GM12878 (cell line): ENCODE measurements at regions not wholly inside any gene's neighbourhood (a gene's known extent, or its start where the extent isn't known, plus 50 kb on each side); places are given as distances from the start of the nearest gene placed in this dataset.

Source experiments
- ATAC-seq: fragments of 200-7000 bp; cut with Tn5 transposase; 3 replicates; pipeline ENCODE4 v1.9.1; 2020; ENCODE audit warnings: mild to moderate bottlenecking, moderate library complexity
- BruUV-seq: library from RNA; stranded (reverse); fragments of 400-500 nt; replicated peaks from 2 replicates; lab custom pipeline; 2021; lab: Mats Ljungman, UMichigan
- CTCF ChIA-PET: fragments of 300-600 bp; sonication (Branson Sonifier 250); formaldehyde crosslinking; extraction: SDS; loops from one replicate; lab custom pipeline; 2021; ENCODE audit warnings: inconsistent platforms; lab: Yijun Ruan, JAX
- POLR2A ChIA-PET: fragments of 350-600 bp; formaldehyde crosslinking; extraction: SDS; loops from one replicate; lab custom pipeline; 2021; ENCODE audit warnings: inconsistent platforms; lab: Charles Lee
- RAD21 ChIA-PET: fragments of 300-600 bp; sonication (Branson Sonifier 250); formaldehyde crosslinking; loops from one replicate; lab custom pipeline; 2023; ENCODE audit warnings: antibody characterized with exemption; ENCODE audit not compliant: unreplicated experiment; lab: Charles Lee
- SMC1A ChIA-PET: fragments of 300-600 bp; sonication (Branson Sonifier 250); formaldehyde crosslinking; loops from one replicate; lab custom pipeline; 2023; ENCODE audit not compliant: unreplicated experiment, uncharacterized antibody; lab: Charles Lee
- DNase-seq: peaks from one replicate; pipeline ENCODE4 v3.0.0-alpha.2; 2011; ENCODE audit warnings: low read depth, low spot score
- FAIRE-seq: peaks from 3 replicates; lab custom pipeline; 2011; peaks lifted over from hg19 to GRCh38; lab: Jason Lieb, UNC
- H2AFZ ChIP-seq: 2 replicates; pipeline ENCODE4 v1.6.0; 2011; ENCODE audit warnings: low read depth, low read length, control low read depth; ENCODE audit not compliant: control insufficient read depth
- H3K27ac ChIP-seq: 2 replicates; pipeline ENCODE4 v1.5.1; 2011; ENCODE audit warnings: control low read depth; ENCODE audit not compliant: control insufficient read depth, insufficient read depth
- H3K27me3 ChIP-seq, 2 experiments: replicated peaks in 1 of 2; 2 replicates each; pipeline versions ENCODE4 v1.6.0 to v1.6.1; 2011; ENCODE audit warnings: low read length in 1 of 2; ENCODE audit not compliant: control insufficient read depth in 2 of 2, insufficient read depth in 2 of 2
- H3K36me3 ChIP-seq, 2 experiments: 2 replicates each; pipeline ENCODE4 v1.5.1; 2011; ENCODE audit warnings: low read length in 1 of 2; ENCODE audit not compliant: control insufficient read depth in 2 of 2, insufficient read depth in 2 of 2
- H3K4me1 ChIP-seq: 2 replicates; pipeline ENCODE4 v1.6.1; 2011; ENCODE audit warnings: mild to moderate bottlenecking, low read length, moderate library complexity, mixed read lengths; ENCODE audit not compliant: control insufficient read depth, insufficient read depth
- H3K4me2 ChIP-seq: 2 replicates; pipeline ENCODE4 v1.6.0; 2011; ENCODE audit warnings: control low read depth; ENCODE audit not compliant: control insufficient read depth, insufficient read depth
- H3K4me3 ChIP-seq: fragments of 200-600 bp; sonication (generic); 2 replicates; pipeline ENCODE4 v1.5.1; 2016
- H3K79me2 ChIP-seq: 2 replicates; pipeline ENCODE4 v1.6.0; 2011; ENCODE audit warnings: low read length; ENCODE audit not compliant: control insufficient read depth, insufficient read depth
- H3K9ac ChIP-seq: 2 replicates; pipeline ENCODE4 v1.8.0; 2011; ENCODE audit warnings: low read length, control low read depth, mixed read lengths; ENCODE audit not compliant: control insufficient read depth, insufficient read depth
- H3K9me3 ChIP-seq: replicated peaks from 3 replicates; pipeline ENCODE4 v1.5.1; 2011; ENCODE audit warnings: mild to moderate bottlenecking, low read length; ENCODE audit not compliant: control insufficient read depth, insufficient read depth
- H4K20me1 ChIP-seq: 2 replicates; pipeline ENCODE4 v1.6.0; 2011; ENCODE audit not compliant: control insufficient read depth, insufficient read depth
- BCL11A ChIP-seq: IDR thresholded peaks from 2 replicates; pipeline ENCODE4 v1.6.1; 2011; ENCODE audit warnings: low read depth, low read length
- CEBPB ChIP-seq, 2 experiments: fragments of 150-350 bp in 1 of 2; IDR thresholded peaks; 2 replicates each; pipeline ENCODE4 v1.6.1; 2012 to 2014; ENCODE audit warnings: low read depth in 2 of 2, low read length in 2 of 2, borderline replicate concordance in 1 of 2, inconsistent platforms in 1 of 2
- CREB1 ChIP-seq: IDR thresholded peaks from 2 replicates; pipeline ENCODE4 v1.6.1; 2012; ENCODE audit warnings: low read depth, mild to moderate bottlenecking, inconsistent platforms
- E2F4 ChIP-seq: IDR thresholded peaks from 2 replicates; pipeline ENCODE4 v1.6.1; 2012; ENCODE audit warnings: low read depth, low read length, improper control_type of control experiment
- HSF1 ChIP-seq: fragments of 150-350 bp; IDR thresholded peaks from 2 replicates; pipeline ENCODE4 v1.6.1; 2014; ENCODE audit warnings: mild to moderate bottlenecking, low read depth, low read length
- KDM1A ChIP-seq: fragments of 200-600 bp; sonication (generic); IDR thresholded peaks from 2 replicates; pipeline ENCODE4 v1.6.1; 2016; ENCODE audit warnings: borderline replicate concordance
- MYB ChIP-seq: fragments of 150-350 bp; IDR thresholded peaks from 2 replicates; pipeline ENCODE4 v1.6.1; 2014; ENCODE audit warnings: mild to moderate bottlenecking, low read depth, low read length, borderline replicate concordance
- PML ChIP-seq: IDR thresholded peaks from 2 replicates; pipeline ENCODE4 v1.6.1; 2012; ENCODE audit warnings: low read length, inconsistent platforms
- SIN3A ChIP-seq: IDR thresholded peaks from 2 replicates; pipeline ENCODE4 v1.6.1; 2012; ENCODE audit warnings: low read depth, low read length, improper control_type of control experiment
- SMC3 ChIP-seq: IDR thresholded peaks from 2 replicates; pipeline ENCODE4 v1.6.1; 2011; ENCODE audit warnings: low read length, improper control_type of control experiment, borderline replicate concordance
- SREBF1 ChIP-seq: IDR thresholded peaks from 2 replicates; pipeline ENCODE4 v1.6.1; 2012; ENCODE audit warnings: mild to moderate bottlenecking, low read length
- TAF1 ChIP-seq: IDR thresholded peaks from 2 replicates; pipeline ENCODE4 v1.6.1; 2011; ENCODE audit warnings: mild to moderate bottlenecking, low read depth, low read length, borderline replicate concordance
- USF2 ChIP-seq: IDR thresholded peaks from 2 replicates; pipeline ENCODE4 v1.6.1; 2011; ENCODE audit warnings: low read depth, low read length, improper control_type of control experiment, borderline replicate concordance
- ZNF622 ChIP-seq: fragments of 450-650 bp; IDR thresholded peaks from 2 replicates; pipeline ENCODE4 v1.6.1; 2017; ENCODE audit warnings: mild to moderate bottlenecking, inconsistent platforms
- WGBS: methylation state at CpG from one replicate; pipeline ENCODE4 v1.1.6; 2016; ENCODE audit warnings: low lambda C conversion rate; ENCODE audit not compliant: insufficient replicate concordance, insufficient coverage; ENCODE audit errors: missing lambda C conversion rate; 5-methylcytosine and 5-hydroxymethylcytosine counted together
- in situ Hi-C: fragments of 300-500 bp; cut with MboI; formaldehyde crosslinking; loops from 9 replicates; pipeline ENCODE4 v1.14.3; 2018; ENCODE audit warnings: mixed read lengths
- intact Hi-C: fragments of 100-400 bp; cut with micrococcal nuclease; formaldehyde crosslinking; loops from one replicate; pipeline ENCODE4 v1.14.2; 2022; ENCODE audit not compliant: unreplicated experiment
- TF ChIP-seq, protein P1 (sequence below): fragments of 450-650 bp; IDR thresholded peaks from 2 replicates; pipeline ENCODE4 v1.6.1; 2016; ENCODE audit warnings: mild to moderate bottlenecking, moderate library complexity, borderline replicate concordance

- POLR2A ChIA-PET = no interaction called here
- Histone ChIP-seq H2AFZ (no peak overlapping the region), H3K27me3 (no peaks in the 10 kb centered on the region), H3K4me3 (no peak overlapping the region), H3K4me2 (no peak overlapping the region), H3K79me2 (no peaks in the 10 kb centered on the region), H3K27ac (no peak overlapping the region)
- no peak for DNase-seq
- CTCF ChIA-PET = no interaction called here
- no TSS peak for BruUV-seq
- no peak for FAIRE-seq
- RAD21 ChIA-PET = no interaction called here
- WGBS = 7% methylated on average over 4 of the region's 4 CpGs
- SMC1A ChIA-PET = no interaction called here
- no peak for TF ChIP-seq ZNF622
- TF ChIP-seq BCL11A = no peak
- no peak for TF ChIP-seq PML
- TF ChIP-seq E2F4 = no peak
- TF ChIP-seq SMC3 = no peak
- TF ChIP-seq KDM1A = no peak
- TF ChIP-seq CEBPB (IDR thresholded peaks at IDR 0.05; ENCODE audit: borderline replicate concordance in 1 of 2, low read depth in 2 of 2, low read length in 2 of 2) = no peak
- TF ChIP-seq CREB1 = no peak
- TF ChIP-seq SREBF1 = no peak
- no peak for TF ChIP-seq USF2
- TF ChIP-seq, protein P1, sequence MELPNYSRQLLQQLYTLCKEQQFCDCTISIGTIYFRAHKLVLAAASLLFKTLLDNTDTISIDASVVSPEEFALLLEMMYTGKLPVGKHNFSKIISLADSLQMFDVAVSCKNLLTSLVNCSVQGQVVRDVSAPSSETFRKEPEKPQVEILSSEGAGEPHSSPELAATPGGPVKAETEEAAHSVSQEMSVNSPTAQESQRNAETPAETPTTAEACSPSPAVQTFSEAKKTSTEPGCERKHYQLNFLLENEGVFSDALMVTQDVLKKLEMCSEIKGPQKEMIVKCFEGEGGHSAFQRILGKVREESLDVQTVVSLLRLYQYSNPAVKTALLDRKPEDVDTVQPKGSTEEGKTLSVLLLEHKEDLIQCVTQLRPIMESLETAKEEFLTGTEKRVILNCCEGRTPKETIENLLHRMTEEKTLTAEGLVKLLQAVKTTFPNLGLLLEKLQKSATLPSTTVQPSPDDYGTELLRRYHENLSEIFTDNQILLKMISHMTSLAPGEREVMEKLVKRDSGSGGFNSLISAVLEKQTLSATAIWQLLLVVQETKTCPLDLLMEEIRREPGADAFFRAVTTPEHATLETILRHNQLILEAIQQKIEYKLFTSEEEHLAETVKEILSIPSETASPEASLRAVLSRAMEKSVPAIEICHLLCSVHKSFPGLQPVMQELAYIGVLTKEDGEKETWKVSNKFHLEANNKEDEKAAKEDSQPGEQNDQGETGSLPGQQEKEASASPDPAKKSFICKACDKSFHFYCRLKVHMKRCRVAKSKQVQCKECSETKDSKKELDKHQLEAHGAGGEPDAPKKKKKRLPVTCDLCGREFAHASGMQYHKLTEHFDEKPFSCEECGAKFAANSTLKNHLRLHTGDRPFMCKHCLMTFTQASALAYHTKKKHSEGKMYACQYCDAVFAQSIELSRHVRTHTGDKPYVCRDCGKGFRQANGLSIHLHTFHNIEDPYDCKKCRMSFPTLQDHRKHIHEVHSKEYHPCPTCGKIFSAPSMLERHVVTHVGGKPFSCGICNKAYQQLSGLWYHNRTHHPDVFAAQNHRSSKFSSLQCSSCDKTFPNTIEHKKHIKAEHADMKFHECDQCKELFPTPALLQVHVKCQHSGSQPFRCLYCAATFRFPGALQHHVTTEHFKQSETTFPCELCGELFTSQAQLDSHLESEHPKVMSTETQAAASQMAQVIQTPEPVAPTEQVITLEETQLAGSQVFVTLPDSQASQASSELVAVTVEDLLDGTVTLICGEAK = no peak
- TF ChIP-seq SIN3A = no peak
- TF ChIP-seq HSF1 = no peak
- TF ChIP-seq MYB = no peak
- no peak for TF ChIP-seq TAF1
- TF ChIP-seq, all 136 proteins: peak for 0
- no peaks in the 10 kb centered on the region for H3K36me3 ChIP-seq
- in situ Hi-C loops (no loop called here), intact Hi-C loops (no loop called here)
- no peaks in the 10 kb centered on the region for H4K20me1 ChIP-seq
- no peak for ATAC-seq
- no peak overlapping the region for H3K9ac ChIP-seq
- H3K4me1 ChIP-seq = no peaks in the 10 kb centered on the region
- no peaks in the 10 kb centered on the region for H3K9me3 ChIP-seq
These were observed 71.0 kb upstream of the ADCY2 start for GRCh38 chr5:7324919-7325318.
